ENCODE measurements at regions not wholly inside any gene's neighbourhood (a gene's known extent, or its start where the extent isn't known, plus 50 kb on each side); places are given as distances from the start of the nearest gene placed in this dataset.

DNA sequence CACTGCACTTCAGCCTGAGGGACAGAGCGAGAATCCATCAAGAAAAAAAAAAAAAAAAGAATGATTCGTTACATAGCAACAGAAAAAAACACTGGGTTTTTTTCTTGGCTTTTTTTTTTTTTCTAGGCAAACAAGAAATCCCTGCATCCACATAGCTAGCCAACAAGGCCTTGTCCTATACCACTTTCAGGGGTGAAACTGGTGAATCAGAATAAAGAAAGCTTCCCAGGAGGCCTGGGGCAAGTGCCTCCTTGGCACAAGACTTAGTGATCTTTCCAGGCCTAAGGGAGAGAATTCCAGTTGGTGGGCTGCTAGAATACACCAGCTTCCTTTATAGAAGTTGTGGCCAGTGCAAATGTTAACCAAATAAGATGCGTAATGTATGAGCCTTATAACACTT is 90.0 kb downstream of the VCPKMT start:
- no peak for TF ChIP-seq ARNTL (CRISPR knock-in tag; IDR thresholded peaks at IDR 0.05; ENCODE audit: borderline replicate concordance, low read depth)
- no peak for TF ChIP-seq ISL1 (CRISPR knock-in tag; IDR thresholded peaks at IDR 0.05)
- TF ChIP-seq ESRRG (CRISPR knock-in tag; IDR thresholded peaks at IDR 0.05) = no peak
- TF ChIP-seq, protein P1, sequence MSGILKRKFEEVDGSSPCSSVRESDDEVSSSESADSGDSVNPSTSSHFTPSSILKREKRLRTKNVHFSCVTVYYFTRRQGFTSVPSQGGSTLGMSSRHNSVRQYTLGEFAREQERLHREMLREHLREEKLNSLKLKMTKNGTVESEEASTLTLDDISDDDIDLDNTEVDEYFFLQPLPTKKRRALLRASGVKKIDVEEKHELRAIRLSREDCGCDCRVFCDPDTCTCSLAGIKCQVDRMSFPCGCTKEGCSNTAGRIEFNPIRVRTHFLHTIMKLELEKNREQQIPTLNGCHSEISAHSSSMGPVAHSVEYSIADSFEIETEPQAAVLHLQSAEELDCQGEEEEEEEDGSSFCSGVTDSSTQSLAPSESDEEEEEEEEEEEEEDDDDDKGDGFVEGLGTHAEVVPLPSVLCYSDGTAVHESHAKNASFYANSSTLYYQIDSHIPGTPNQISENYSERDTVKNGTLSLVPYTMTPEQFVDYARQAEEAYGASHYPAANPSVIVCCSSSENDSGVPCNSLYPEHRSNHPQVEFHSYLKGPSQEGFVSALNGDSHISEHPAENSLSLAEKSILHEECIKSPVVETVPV (CRISPR knock-in tag; IDR thresholded peaks at IDR 0.05) = no peak
- TF ChIP-seq BACH2 (CRISPR knock-in tag; IDR thresholded peaks at IDR 0.05; ENCODE audit: borderline replicate concordance) = no peak
- TF ChIP-seq PPARA (CRISPR knock-in tag; IDR thresholded peaks at IDR 0.05; ENCODE audit: borderline replicate concordance) = no peak
- no peak for TF ChIP-seq ZFP3 (CRISPR knock-in tag; IDR thresholded peaks at IDR 0.05)
